K562 (cell line): ENCODE measurements at regions not wholly inside any gene's neighbourhood (a gene's known extent, or its start where the extent isn't known, plus 50 kb on each side); places are given as distances from the start of the nearest gene placed in this dataset.

Source experiments
- CTCF ChIP-seq, 3 experiments: IDR thresholded peaks in 2 of 3; conservative IDR thresholded peaks in 1 of 3; 2 replicates each; pipeline ENCODE4 v1.5.1; 2011 to 2012; ENCODE audit warnings: low read length in 3 of 3, mild to moderate bottlenecking in 3 of 3, control low read depth in 2 of 3, improper control_type of control experiment in 1 of 3, inconsistent platforms in 1 of 3, low read depth in 1 of 3, mixed read lengths in 1 of 3, moderate library complexity in 1 of 3; ENCODE audit not compliant: insufficient read depth in 2 of 3
- MAFK ChIP-seq: IDR thresholded peaks from 2 replicates; pipeline ENCODE4 v1.6.1; 2011; ENCODE audit warnings: low read length, improper control_type of control experiment
- MEIS2 ChIP-seq: fragments of 450-650 bp; IDR thresholded peaks from 2 replicates; pipeline ENCODE4 v1.6.1; 2014; ENCODE audit warnings: mild to moderate bottlenecking; ENCODE audit not compliant: partially characterized antibody
- SMAD1 ChIP-seq: fragments of 150-350 bp; IDR thresholded peaks from 2 replicates; pipeline ENCODE4 v1.6.1; 2014; ENCODE audit warnings: low read length, low read depth; ENCODE audit not compliant: partially characterized antibody
- TF ChIP-seq, protein P1 (sequence below): fragments of 450-650 bp; IDR thresholded peaks from 2 replicates; pipeline ENCODE4 v1.6.1; 2016; ENCODE audit warnings: antibody characterized with exemption

DNA sequence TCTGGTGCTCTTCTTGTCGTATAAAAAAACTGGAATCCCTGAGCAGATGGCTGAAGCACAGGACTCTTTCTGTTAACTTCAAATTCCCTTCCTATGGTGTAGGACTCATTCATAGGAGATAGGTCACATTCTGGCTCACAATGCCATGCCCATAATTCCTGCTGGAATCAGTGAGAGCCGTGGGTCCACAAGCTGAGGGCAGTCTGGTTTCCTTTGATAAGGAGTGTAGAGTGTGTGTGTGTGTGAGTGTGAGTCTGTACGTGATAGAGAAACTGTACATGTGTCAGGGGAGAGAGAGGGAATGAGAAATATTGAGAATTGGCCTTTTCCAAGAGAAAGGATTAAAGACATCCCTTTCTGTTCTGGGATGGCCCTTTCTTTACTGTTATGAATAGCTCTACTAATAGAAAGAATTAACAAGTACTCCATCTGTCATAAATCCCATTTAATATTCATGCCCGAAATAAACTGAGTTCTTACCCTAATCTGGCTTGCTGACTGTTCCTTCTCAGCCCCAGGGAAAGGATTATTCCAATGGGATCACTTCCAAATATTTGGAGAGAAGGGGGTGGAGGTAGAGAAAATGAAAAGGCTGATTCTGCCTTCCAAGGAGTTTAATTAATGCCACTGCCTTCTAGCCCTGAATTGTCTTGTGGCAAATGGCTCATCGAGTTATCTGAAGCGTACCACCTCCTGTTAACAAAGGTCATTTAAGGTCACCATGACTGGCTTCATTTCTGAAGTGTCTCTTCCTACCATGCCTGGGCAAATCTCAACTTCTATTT lies 79.0 kb downstream of the TMX1 start:
- TF ChIP-seq SMAD1, result no peak
- TF ChIP-seq, protein P1, sequence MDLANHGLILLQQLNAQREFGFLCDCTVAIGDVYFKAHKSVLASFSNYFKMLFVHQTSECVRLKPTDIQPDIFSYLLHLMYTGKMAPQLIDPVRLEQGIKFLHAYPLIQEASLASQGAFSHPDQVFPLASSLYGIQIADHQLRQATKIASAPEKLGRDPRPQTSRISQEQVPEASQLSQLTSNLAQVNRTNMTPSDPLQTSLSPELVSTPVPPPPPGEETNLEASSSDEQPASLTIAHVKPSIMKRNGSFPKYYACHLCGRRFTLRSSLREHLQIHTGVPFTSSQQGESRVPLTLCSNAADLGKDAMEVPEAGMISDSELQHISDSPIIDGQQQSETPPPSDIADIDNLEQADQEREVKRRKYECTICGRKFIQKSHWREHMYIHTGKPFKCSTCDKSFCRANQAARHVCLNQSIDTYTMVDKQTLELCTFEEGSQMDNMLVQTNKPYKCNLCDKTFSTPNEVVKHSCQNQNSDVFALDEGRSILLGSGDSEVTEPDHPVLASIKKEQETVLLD, result no peak
- no peak for TF ChIP-seq MEIS2
- TF ChIP-seq CTCF (IDR thresholded peaks at IDR 0.05 in 2 of 3, conservative IDR thresholded peaks at IDR 0.05 in 1 of 3; ENCODE audit: insufficient read depth in 2 of 3, low read depth in 1 of 3, low read length in 3 of 3), result no peak
- no peak for TF ChIP-seq MAFK
